Ovary (tissue), 3 donors: ENCODE measurements at regions not wholly inside any gene's neighbourhood (a gene's known extent, or its start where the extent isn't known, plus 50 kb on each side); places are given as distances from the start of the nearest gene placed in this dataset.

Source experiments
- CTCF ChIP-seq, 3 donors: fragments of 450-650 bp in 2 of 3; fragments of 200-600 bp in 1 of 3; IDR thresholded peaks; one replicate each; pipeline versions ENCODE4 v1.5.1 to v1.8.0; 2016 to 2022; ENCODE audit warnings: antibody characterized with exemption in 3 of 3, mild to moderate bottlenecking in 1 of 3
- POLR2A ChIP-seq: fragments of 450-650 bp; IDR thresholded peaks from one replicate; pipeline ENCODE4 v1.6.1; 2017; ENCODE audit warnings: antibody characterized with exemption, mild to moderate bottlenecking, moderate library complexity
- donor health status: DM: no; HTN: no; CAD: no.

- TF ChIP-seq CTCF (IDR thresholded peaks at IDR 0.05): no peak
- TF ChIP-seq POLR2A: no peak
Observed at GRCh38 chr6:68282646-68283045, 352.4 kb upstream of the ADGRB3 start.
